ENCODE measurements at regions not wholly inside any gene's neighbourhood (a gene's known extent, or its start where the extent isn't known, plus 50 kb on each side); places are given as distances from the start of the nearest gene placed in this dataset.

DNA sequence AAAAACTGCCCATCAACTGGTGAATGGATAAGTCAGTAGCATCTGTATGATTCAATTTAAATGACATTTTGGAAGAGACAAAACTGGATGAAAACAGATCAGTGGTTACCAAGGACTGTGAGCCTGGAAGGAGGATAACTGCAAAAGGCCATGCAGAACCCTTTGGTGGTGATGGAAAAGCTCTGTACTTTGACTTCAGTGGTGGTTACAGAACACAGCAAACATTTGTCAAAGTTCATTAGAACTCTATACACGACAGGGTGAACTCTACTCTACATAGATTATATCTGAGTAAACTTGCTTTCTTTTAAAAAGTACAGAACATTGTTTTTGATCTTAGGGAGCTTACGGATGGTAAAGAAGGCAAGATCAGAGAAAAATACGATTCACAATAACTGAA lies 111.9 kb upstream of the HTR1E start:
- intact Hi-C loops (cut with micrococcal nuclease): no loop called here
- H3K9me3 Mint-ChIP-seq (ENCODE audit: insufficient read depth): no peaks in the 10 kb centered on the region

DNA sequence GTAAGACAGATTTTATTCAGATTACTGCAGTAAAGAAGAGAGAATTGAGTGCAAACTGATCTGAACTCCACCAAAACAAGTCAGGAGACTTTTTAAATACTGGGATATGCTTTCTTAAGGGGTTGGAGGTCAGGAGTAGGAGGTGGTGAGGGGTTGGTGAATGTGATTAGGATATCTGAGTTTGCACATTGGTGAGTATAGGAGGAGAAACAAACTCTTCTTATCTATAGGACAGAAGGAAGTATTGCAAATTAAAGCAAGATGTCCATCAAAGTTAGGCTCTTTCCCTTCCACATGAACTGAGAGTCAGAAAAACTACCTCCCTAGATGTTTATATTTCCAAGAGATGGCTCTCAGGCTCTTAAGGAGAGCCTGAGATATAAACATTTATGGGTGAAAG lies 114.6 kb upstream of the HTR1E start:
- no peak for TF ChIP-seq EZH2 (IDR thresholded peaks at IDR 0.05; ENCODE audit: borderline replicate concordance, insufficient read depth, low read depth, low read length, poor library complexity, severe bottlenecking)
- TF ChIP-seq, protein P1, sequence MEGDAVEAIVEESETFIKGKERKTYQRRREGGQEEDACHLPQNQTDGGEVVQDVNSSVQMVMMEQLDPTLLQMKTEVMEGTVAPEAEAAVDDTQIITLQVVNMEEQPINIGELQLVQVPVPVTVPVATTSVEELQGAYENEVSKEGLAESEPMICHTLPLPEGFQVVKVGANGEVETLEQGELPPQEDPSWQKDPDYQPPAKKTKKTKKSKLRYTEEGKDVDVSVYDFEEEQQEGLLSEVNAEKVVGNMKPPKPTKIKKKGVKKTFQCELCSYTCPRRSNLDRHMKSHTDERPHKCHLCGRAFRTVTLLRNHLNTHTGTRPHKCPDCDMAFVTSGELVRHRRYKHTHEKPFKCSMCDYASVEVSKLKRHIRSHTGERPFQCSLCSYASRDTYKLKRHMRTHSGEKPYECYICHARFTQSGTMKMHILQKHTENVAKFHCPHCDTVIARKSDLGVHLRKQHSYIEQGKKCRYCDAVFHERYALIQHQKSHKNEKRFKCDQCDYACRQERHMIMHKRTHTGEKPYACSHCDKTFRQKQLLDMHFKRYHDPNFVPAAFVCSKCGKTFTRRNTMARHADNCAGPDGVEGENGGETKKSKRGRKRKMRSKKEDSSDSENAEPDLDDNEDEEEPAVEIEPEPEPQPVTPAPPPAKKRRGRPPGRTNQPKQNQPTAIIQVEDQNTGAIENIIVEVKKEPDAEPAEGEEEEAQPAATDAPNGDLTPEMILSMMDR (IDR thresholded peaks at IDR 0.05): no peak
- Mint-ChIP-seq H3K4me3 (no peak overlapping the region), H3K4me1 (no peaks in the 10 kb centered on the region), H3K9me3 (ENCODE audit: insufficient read depth) (no peaks in the 10 kb centered on the region), H3K27ac (no peak overlapping the region), H3K27me3 (no peaks in the 10 kb centered on the region)
- no peaks in the 10 kb centered on the region for H3K79me2 ChIP-seq (ENCODE audit: control insufficient read depth, insufficient read depth, low read length)
- H4K20me1 ChIP-seq (ENCODE audit: control insufficient read depth, insufficient read depth, low read length, poor library complexity, severe bottlenecking): no peaks in the 10 kb centered on the region
- H3K4me1 ChIP-seq (ENCODE audit: control insufficient read depth in 2 of 2, insufficient read depth in 2 of 2, low read length in 2 of 2): no peaks in the 10 kb centered on the region
- DNase-seq (no peak), ATAC-seq (ENCODE audit: low read depth) (no peak)
- CTCF ChIA-PET: no interaction called here
- H3K36me3 ChIP-seq (replicated peaks in 1 of 2; ENCODE audit: control extremely low read depth in 1 of 2, control insufficient read depth in 1 of 2, extremely low read depth in 1 of 2, insufficient read depth in 2 of 2, low read length in 1 of 2): no peaks in the 10 kb centered on the region
- H2AFZ ChIP-seq (ENCODE audit: insufficient read depth, low read depth, low read length, poor library complexity, severe bottlenecking): no peak overlapping the region
- no peak overlapping the region for H3K9ac ChIP-seq (ENCODE audit: low read length)
- no peak overlapping the region for H3K27ac ChIP-seq (ENCODE audit: low read length in 2 of 2)
- H3K4me2 ChIP-seq (replicated peaks; ENCODE audit: low read depth, low read length, poor library complexity, severe bottlenecking): no peak overlapping the region
- H3K9me3 ChIP-seq (ENCODE audit: control extremely low read depth in 1 of 3, control insufficient read depth in 2 of 3, insufficient read depth in 1 of 3, low read length in 2 of 3): no peaks in the 10 kb centered on the region
- intact Hi-C loops (cut with micrococcal nuclease): no loop called here
- POLR2A ChIA-PET: no interaction called here
- no peak overlapping the region for H3K4me3 ChIP-seq (ENCODE audit: control extremely low read depth in 1 of 5, extremely low read depth in 1 of 5, insufficient read depth in 1 of 5, low read depth in 2 of 5, low read length in 4 of 5)
- H3K27me3 ChIP-seq (replicated peaks in 1 of 4; ENCODE audit: control extremely low read depth in 1 of 4, control insufficient read depth in 3 of 4, insufficient read depth in 4 of 4, low read length in 3 of 4): no peaks in the 10 kb centered on the region

More for the DNA sequence above, 111.9 kb upstream of the HTR1E start:
- H3K27ac Mint-ChIP-seq: no peak overlapping the region
- CTCF ChIA-PET: no interaction called here
- Histone ChIP-seq H3K4me3 (ENCODE audit: control extremely low read depth in 1 of 5, extremely low read depth in 1 of 5, insufficient read depth in 1 of 5, low read depth in 2 of 5, low read length in 4 of 5) (no peak overlapping the region), H3K9ac (ENCODE audit: low read length) (no peak overlapping the region), H3K27ac (ENCODE audit: low read length in 2 of 2) (no peak overlapping the region), H3K27me3 (replicated peaks in 1 of 4; ENCODE audit: control extremely low read depth in 1 of 4, control insufficient read depth in 3 of 4, insufficient read depth in 4 of 4, low read length in 3 of 4) (no peaks in the 10 kb centered on the region), H3K4me1 (ENCODE audit: control insufficient read depth in 2 of 2, insufficient read depth in 2 of 2, low read length in 2 of 2) (no peaks in the 10 kb centered on the region), H2AFZ (ENCODE audit: insufficient read depth, low read depth, low read length, poor library complexity, severe bottlenecking) (no peak overlapping the region), H3K79me2 (ENCODE audit: control insufficient read depth, insufficient read depth, low read length) (no peaks in the 10 kb centered on the region), H3K9me3 (ENCODE audit: control extremely low read depth in 1 of 3, control insufficient read depth in 2 of 3, insufficient read depth in 1 of 3, low read length in 2 of 3) (no peaks in the 10 kb centered on the region), H3K36me3 (replicated peaks in 1 of 2; ENCODE audit: control extremely low read depth in 1 of 2, control insufficient read depth in 1 of 2, extremely low read depth in 1 of 2, insufficient read depth in 2 of 2, low read length in 1 of 2) (no peaks in the 10 kb centered on the region), H3K4me2 (replicated peaks; ENCODE audit: low read depth, low read length, poor library complexity, severe bottlenecking) (no peak overlapping the region), H4K20me1 (ENCODE audit: control insufficient read depth, insufficient read depth, low read length, poor library complexity, severe bottlenecking) (no peaks in the 10 kb centered on the region)
- no peak overlapping the region for H3K4me3 Mint-ChIP-seq
- DNase-seq (no peak), ATAC-seq (ENCODE audit: low read depth) (no peak)
- H3K27me3 Mint-ChIP-seq: peaks cover 8% of the 10 kb centered on the region
- H3K4me1 Mint-ChIP-seq: no peaks in the 10 kb centered on the region
- TF ChIP-seq, protein P1 (IDR thresholded peaks at IDR 0.05): no peak
- no peak for TF ChIP-seq EZH2 (IDR thresholded peaks at IDR 0.05; ENCODE audit: borderline replicate concordance, insufficient read depth, low read depth, low read length, poor library complexity, severe bottlenecking)
- POLR2A ChIA-PET: no interaction called here
- no CpG with 5 or more reads among the region's 3 CpGs for WGBS (ENCODE audit: insufficient coverage)
